Esophagus mucosa (tissue), 1 donor: ENCODE measurements at regions not wholly inside any gene's neighbourhood (a gene's known extent, or its start where the extent isn't known, plus 50 kb on each side); places are given as distances from the start of the nearest gene placed in this dataset.

Experiments used
- ATAC-seq: fragments of 200-7000 bp; cut with Tn5 transposase; one replicate; pipeline ENCODE4 v1.9.1; 2020
- donor health status: DM: yes; HTN: yes; CAD: no.

DNA sequence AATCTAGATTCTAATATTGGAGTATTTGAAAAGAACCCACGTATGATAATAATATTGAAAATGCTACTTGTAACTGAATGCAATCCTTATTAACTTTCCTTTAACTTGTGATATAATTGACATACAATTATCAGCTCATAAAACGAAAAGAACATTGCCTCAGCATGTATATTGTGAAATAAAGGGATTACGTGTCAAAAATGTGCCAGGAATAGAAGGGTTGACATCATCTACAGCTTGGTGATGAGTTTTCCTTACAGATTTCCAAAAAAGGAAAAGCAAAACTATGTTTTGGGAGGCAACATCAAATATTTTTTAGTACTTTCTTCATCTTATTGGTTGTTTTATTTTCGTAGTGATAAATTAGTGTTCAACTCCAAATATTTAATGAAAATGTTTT, 266.0 kb upstream of the PTGER4 start:
- peak; percentile 54 for ATAC-seq

DNA sequence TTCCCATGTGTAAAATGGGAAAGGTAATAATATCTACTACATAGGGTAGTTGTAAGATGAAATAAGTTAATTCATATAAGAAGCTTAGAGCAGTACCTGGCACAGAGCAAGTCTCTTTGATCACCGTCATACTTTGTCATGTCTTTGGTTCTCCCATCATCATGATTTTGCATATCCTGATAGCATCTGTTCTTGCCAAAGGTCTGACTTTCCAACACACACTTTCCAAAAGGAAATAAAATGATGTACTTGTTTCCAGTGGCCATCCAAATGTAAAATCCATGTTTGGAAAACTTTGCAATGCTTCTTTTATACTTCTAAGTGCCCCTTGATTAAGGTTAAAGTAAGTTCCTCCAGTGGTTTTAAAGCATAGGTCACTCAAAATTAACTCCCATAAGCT, 266.9 kb upstream of the PTGER4 start:
- ATAC-seq: no peak

DNA sequence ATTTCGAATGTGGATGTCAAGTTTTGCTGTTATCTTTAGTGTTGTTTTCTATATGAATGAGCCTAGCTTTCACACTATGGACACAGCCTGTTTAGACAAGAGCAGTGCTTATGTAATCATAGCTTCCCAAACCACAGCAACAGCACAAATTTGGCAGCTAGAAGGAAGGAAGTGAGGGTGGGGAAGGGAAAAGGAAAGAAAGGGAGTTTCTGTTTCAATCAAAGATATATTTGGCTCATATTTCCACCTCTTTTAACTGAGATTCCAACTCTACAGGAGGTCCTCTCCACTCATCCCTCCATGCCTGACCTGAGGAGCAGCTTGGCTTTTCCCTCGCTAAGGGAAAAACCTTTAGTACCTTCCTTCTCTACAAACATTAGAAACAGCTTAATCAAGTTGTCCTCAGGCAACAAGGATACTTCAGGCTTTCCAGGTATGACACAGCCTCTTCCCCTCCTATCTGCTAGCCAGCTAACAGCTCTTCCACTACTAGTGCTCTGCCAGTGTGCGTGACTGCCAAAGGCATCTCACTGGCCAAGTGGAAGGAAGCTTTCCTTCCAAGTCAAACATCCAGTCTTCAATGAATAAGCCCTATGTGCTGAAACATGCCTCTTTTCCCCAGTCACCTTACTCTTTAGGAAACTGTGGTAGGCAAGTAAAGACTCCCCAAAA, 268.6 kb upstream of the PTGER4 start:
- ATAC-seq: peak; percentile 90

DNA sequence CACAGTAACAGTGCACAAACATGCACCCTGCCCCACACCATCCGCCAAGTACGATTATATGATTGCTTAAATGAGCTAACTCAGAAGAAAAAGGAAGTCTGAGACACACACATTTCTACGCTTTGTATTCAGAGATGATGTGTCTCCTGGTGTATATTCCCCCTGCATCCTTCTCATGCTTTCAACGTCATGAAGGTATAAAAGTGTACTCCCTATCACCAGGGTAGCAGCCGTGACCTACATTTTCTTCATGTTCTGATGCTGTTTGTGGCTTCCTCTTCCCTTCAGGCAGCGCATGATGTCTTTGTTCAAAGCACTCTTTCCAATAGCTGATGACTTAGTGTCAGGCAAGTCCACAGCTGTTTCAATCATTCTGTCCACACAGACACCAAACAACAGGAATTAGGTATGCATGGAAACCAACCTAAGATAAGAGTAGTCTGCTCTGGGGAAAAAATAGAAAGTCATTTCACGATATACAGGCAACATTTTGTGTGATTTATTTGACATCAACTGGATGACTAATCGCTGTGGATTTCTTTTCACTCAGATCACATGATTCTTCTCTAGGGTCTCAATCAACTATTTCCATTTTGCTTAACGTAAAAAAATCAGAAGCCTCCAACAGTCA, 269.4 kb upstream of the PTGER4 start:
- ATAC-seq: peak; percentile 34

DNA sequence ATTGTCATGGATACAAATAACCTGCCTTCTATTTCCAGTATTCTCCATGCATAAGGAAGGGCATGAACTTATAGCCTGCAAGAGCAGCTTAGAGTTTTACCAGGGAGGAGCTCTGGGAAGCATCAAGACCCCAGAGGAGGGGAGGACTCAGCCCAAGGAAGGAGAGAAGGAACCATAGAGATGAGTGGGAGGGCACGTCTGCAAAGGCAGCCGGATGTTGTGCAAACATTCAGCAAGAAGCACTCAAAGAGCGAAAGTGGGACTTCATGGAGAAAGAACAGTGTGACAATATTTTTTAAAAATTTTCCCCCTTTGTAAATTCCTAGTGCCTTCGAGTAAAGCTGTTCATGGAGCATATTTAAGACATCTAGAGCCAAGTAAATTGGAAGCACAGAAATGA, 270.1 kb upstream of the PTGER4 start:
- no peak for ATAC-seq

DNA sequence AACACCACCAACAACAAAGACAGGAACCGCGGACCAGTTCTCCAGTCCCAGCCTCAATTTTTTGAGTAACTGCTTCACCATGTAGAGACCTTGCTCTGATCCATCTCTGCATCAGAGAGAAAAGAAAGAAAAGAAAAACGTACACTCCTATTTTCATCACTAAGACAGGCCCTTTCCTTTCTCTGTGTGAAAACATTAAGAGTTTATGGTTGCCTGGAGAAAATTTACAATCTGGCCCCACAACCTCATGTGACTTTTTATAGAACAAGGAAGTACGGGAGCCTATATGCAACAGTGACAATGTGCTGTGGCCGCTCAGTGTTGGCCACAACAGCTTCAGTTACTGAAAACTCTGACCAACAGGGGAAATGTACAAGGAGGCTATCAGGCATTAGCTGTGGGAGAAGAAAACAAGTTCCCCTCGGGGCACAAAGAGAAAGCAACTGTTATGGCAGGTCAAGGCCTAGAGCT, 272.9 kb upstream of the PTGER4 start:
- no peak for ATAC-seq

DNA sequence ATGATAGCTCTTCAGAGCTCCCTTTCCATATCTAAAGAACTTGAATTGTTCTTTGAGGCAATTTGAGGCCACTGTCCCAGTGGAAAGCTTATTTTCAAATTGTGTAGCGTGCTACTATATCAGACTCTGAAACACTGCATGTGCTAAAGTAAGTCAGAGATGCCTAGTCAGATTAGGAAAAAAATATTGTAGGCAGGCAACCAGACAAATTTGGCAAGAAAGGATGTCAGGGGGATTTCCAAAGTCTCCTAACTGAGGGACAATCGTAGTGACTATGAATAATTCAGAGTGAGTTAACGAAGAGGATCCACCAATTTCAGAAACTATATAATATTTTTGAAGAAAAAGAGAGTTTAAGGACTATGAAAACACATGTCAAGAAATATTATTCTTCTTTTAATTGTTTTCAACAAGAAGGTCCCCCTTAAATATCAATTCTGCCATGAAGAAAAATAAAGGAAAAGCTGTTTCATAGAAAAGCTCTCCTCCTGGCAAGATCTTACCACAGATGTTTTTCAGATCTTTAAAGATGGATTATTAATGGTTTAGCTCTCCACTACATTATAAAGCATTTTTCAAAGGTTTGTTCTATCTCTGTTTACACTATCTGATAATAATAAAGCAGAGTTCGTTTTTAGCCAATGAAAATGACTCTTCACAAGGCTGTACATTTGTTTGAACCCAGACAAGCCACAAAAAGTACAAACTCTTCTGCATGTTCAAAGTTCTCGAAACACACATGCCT, 273.5 kb upstream of the PTGER4 start:
- ATAC-seq: no peak

DNA sequence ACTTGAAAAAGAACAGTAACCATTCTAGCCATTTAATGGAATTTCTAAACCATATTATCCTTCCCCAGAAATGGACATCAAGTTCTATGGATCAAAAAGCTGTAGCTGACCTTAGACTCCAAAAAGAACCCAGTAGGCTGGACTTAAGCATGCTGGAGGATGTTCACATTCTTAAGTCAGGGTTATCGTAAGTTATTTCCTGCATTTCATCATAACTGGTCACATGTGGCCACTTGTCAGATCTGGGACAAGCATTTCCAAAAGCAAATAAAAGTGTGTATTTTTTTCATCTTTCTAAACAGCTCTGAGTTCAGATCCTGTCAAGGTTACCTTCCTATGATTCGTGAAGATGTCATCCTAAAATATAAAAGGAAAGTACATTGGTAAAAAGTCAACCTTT, 274.5 kb upstream of the PTGER4 start:
- ATAC-seq: peak; percentile 62

DNA sequence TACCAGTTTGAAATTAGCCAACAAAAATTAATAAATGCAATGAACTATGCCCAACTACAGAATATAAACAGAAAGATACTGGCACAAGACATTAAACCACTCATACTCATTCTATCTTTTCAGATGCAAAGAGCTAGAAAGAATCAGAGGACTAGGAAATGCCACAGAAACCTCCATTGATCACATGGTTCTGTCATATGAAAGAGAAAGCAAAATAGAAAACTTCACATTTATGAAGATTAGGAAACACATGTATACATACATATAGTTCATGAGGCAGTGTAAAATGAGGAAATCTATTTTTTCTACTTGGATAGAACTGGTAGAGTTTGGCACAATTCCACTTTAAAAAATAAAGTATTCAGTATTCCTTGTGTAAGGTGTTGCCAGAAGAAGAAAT, 275.1 kb upstream of the PTGER4 start:
- no peak for ATAC-seq

DNA sequence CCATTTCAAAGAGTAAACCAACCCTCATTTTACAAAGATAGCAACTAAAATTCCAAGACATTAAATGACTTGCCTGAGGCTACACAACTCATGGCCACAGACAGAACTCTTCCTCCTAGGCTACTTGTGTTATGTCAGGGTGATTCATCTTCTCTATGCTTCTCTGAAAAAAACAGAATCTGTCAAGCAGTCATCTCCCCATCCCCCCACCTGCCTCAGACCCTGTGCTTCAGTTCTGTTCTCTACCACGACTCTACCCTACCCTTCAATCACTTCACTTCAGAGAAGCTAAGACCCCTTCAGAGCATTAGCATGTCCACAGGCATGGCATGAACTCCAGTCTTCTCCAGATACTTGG, 277.7 kb upstream of the PTGER4 start:
- no peak for ATAC-seq

DNA sequence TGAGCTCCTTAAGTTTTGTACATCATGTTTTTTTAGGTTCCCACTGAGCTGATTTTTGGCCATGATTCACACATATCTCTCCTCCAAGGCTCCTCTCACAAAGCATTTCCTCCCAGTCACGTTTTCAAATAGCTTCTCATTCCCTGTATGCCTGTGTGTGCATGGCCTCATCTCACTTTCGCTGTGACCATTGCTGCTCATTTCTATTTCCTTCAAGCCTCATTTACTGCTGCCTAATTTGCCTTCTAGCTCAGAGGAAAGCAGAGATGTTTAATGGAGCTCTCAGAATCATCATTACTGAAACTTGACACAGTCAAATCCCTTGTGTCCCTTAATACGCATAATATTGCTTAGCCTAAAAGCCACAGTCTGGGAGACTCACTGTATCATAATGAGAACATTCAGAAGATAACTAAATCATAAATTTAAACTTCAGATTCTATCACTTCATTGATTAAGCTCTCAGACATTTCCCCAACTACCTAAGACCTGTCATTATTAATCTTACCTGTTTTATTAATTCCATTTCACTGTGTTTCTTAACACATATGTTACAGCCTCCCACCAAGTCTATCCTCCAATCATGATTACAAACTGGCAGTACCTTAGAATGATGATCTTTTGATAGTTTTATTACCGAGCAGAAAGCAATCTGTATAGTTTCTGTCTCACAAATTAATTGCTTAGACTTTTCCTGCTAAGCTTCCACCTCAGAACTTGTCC, 278.3 kb upstream of the PTGER4 start:
- ATAC-seq: no peak

DNA sequence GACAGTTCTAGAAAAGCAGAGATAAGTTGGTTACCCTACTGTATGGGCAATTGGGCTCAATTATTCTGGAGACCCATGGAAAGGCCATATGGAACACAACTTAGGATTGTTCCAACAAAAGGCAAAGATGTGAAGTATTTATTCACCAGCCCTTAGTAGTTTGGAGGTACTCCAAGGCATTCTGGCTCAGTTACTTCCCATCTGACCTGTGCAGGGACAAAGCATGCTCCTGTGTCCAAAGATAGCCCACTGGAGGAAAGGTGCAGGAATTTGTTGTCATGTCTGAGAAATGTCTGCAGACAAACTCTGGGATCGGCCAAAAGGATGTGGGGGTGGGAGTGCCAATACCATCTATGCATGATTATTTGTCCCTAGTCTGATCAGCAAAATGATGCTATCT, 279.5 kb upstream of the PTGER4 start:
- ATAC-seq: no peak

DNA sequence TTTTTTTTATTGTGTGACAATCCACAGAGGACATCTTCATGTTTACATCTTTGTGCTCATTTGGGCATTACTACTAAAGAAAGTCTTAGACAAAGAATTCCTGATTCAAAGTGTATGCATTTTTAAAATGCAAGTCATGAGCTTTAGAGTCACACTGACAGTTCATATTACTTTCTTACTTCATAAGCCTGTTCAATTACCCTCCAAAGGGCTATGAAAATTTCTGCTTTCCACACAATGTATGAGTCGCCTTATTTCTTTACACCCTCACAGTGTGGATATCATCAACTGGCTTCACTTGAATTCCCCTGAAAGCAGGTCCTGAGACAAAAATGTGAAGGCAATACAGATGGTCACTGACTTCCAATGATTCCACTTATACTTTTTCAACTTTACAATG, 280.4 kb upstream of the PTGER4 start:
- ATAC-seq: no peak

DNA sequence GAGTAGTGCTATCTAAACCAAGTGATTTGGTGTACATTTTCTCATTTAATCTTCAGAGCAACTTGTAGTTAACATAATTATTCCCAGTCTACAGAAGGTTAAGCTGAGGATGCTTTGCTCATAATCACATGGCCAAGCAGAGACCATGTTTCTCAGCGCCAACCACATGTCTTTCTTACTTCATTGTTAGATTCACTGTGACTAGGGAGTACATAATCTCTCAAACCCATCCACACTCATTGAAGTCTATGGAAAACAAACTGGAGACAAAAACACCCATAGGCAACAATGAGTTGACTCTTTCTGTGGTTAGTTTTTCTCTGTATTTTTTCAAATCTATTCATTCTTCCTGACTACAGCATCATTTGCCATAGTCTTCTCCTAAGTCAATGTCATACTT, 281.7 kb upstream of the PTGER4 start:
- no peak for ATAC-seq

DNA sequence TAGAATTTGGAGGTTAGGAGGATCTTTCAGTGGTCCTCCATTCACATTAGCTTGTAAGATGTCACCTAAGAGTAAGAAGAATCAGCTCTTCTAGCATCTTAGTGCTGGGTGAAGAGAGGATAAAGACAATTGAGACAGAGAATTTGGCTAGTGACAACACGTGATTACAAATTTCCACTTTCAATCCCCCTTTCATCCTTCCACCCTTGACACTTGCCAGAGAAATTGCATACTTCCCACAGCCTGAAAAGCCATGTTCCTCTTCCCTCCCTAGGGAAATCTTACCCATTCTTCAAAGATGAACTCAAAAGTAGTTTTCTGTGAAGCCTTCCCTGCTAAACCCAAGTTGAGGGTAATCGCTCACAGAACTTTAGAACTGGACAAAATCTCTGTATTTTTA, 282.6 kb upstream of the PTGER4 start:
- no peak for ATAC-seq

DNA sequence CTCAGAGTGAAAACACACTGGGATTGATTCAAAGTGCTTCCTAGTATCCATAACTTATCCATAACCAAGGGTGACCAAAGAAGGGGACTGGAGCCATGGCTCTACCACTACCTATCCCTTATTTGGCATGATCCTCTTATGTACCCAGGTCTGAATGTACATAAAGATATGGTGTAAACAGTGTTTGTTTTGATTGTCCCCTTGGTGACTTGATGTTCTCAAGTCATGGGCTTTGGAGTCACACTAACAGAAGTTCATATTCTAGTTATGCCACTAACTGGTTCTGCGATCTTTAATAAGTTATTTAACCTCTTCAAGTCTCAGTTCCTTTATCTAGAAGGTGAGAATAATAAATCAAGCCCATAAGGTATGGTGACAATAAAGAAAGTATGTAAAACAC, 283.4 kb upstream of the PTGER4 start:
- ATAC-seq: no peak

DNA sequence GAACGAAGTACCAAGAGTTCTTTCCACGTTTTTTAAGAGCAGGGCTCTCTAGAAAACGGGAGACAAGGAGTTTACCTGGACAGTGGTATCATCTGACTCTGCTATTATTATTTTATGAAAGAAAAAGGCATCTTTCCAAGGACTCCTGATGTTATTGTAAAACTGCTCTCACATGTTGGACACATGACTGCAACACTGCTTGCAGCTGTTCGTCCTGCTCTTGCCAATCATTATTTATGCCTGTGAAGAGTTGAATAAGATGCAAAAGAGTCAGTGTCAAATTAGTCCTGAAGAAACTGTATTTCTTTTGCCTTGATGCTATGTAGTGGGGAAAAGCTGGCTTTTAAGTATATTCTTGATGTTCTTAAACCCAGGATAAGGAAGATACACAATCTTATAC, 284.5 kb upstream of the PTGER4 start:
- no peak for ATAC-seq

DNA sequence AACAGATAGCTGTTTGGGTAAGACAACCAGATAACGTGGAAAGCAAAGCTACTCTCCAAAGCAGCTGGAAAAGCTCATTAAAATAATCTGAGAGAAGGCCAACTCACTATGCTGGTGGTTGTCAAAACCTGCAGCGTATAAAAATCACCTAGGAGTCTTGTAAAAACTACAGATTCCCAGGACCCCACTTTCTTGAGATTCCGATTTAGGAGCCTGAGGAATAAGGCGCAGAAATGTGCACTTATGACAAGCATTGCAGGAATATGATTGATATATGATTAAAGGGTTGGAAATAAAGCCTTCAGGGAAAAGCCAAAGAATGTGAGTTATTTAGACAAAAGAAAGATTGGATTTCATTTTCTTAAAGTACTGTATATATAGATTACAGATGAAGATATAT, 285.0 kb upstream of the PTGER4 start:
- no peak for ATAC-seq

DNA sequence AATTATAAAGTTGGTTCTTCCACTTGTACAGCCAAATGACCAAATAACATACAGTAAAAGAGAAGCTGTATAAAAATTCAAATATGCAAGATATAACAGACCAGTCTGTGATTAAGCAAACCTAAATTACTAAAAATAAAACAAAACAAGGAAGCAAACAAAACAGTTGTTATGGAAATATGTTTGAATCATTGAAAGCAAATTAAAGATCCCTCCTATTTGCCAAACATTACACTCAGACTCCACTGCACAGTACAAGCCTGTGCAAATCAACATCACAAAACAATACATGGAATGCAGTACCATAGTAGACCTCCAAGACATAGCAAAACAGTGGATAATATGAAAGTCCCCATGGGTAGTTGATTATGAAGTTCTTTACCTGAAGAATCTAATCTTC, 288.1 kb upstream of the PTGER4 start:
- no peak for ATAC-seq

DNA sequence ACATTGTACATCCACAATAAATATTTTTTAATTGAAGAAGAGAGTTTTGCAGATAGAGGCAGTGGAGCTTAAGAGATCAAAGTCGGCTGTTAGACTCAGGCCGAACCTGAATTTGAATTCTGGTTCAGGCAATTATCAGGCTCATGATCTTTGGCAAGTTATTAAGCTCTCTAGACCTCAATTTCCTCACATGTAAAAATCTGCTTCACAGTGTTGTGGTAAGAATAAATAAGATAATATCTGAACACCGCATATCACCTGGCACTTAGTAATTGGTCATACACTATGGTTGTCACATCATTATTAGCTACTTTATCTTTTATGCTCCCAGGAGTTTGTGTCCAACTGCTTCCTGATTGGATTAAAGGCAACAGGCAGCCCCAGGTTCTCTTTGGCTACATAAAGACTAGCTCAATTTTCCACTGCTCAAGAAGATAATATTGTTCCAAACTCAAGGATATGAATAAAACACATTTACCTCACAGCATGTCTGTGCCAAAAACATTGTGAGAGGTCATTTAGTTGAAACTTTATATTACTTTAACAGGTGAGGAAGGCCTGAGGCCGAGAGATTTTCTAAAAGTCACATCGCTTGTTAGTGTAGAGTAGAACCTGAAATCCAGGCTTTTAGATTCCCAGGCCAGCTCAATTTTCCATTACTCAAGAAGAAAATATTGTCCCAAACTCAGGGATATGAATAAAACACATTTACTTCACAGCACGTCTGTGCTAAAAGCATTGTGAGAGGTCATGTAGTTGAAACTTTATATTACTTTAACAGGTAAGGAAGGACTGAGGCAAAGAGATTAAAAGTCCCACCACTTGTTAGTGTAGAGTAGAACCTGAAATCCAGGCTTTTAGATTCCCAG, 289.2 kb upstream of the PTGER4 start:
- no peak for ATAC-seq

DNA sequence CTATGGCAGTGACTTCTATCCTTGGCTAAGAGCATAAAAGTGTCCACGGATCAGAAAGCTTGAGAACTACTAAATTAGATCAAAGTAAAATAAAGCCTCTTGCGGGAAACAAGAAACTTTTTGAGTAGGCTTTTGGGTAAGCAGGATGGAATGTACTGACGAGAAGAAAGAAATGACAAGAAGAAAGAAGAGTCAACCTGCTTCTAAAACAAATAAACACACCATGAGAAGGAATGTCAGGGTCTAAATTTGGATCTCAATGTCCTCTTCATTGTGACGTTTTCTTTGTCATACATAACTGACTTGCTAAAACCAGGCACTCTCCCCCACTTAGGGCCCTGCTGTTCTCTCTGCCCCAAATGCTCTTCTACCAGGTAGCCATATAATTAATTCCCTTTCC, 290.1 kb upstream of the PTGER4 start:
- ATAC-seq: no peak

DNA sequence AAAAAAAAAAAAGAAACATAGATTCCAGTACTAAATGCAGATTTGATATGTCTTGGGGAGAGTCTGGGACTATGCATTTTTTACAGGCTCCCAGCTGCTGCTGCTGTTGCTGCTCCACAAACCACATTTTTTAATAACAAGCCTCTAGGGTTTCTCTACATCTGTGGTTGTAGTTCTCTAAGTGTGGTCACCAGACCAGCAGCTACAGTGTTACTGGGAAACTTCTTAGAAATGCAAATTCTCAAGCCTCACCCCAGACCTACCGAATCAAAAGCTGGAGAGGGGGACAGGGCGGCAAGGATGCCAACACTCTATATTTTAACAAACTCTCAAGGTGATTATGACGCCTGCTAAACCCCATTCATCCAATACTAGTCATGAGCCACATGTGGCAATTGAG, 293.4 kb upstream of the PTGER4 start:
- ATAC-seq: no peak
